ENCODE measurements at regions not wholly inside any gene's neighbourhood (a gene's known extent, or its start where the extent isn't known, plus 50 kb on each side); places are given as distances from the start of the nearest gene placed in this dataset.
"Not testable (repeated sequence)": the region's sequence is repeated elsewhere in the genome, so short reads cannot be mapped to it uniquely, and the experiment has no call there.

GRCh38 chr6:84581494-84582259 lies 182.7 kb downstream of the TBX18 start:
- DNase-seq (ENCODE audit: low spot score) = peak; percentile 55

- no peak for DNase-seq (ENCODE audit: low spot score)
Observed at GRCh38 chr6:84579404-84579803, 185.0 kb downstream of the TBX18 start.

- DNase-seq (ENCODE audit: low spot score) = no peak
Observed at GRCh38 chr6:84576029-84576428, 188.4 kb downstream of the TBX18 start.

GRCh38 chr6:84575264-84575663 lies 189.1 kb downstream of the TBX18 start:
- DNase-seq (ENCODE audit: low spot score) = peak; percentile 93

GRCh38 chr6:84569882-84570281 lies 194.5 kb downstream of the TBX18 start:
- DNase-seq (ENCODE audit: low spot score) = no peak

- peak; percentile 13 for DNase-seq (ENCODE audit: low spot score)
Observed at GRCh38 chr6:84568971-84569370, 195.4 kb downstream of the TBX18 start.

- DNase-seq (ENCODE audit: low spot score) = not testable (repeated sequence)
Observed at GRCh38 chr6:84565718-84566117, 198.7 kb downstream of the TBX18 start.

- no peak for DNase-seq (ENCODE audit: low spot score)
Observed at GRCh38 chr6:84560436-84561390, 203.7 kb downstream of the TBX18 start.

- no peak for DNase-seq (ENCODE audit: low spot score)
Observed at GRCh38 chr6:84556541-84557335, 207.7 kb downstream of the TBX18 start.

- no peak for DNase-seq (ENCODE audit: low spot score)
Observed at GRCh38 chr6:84554706-84555105, 209.7 kb downstream of the TBX18 start.

GRCh38 chr6:84554074-84554473 lies 210.3 kb downstream of the TBX18 start:
- no peak for DNase-seq (ENCODE audit: low spot score)

- DNase-seq (ENCODE audit: low spot score) = peak; percentile 8
Observed at GRCh38 chr6:84553527-84553926, 210.9 kb downstream of the TBX18 start.

GRCh38 chr6:84551797-84552196 lies 212.6 kb downstream of the TBX18 start:
- DNase-seq (ENCODE audit: low spot score) = no peak

- DNase-seq (ENCODE audit: low spot score) = no peak
Observed at GRCh38 chr6:84549917-84550316, 214.5 kb downstream of the TBX18 start.

- DNase-seq (ENCODE audit: low spot score) = peak; percentile 83
Observed at GRCh38 chr6:84547341-84547801, 217.0 kb downstream of the TBX18 start.

- DNase-seq (ENCODE audit: low spot score) = peak; percentile 61
Observed at GRCh38 chr6:84546427-84546914, 217.9 kb downstream of the TBX18 start.

GRCh38 chr6:84539122-84539856 lies 225.1 kb downstream of the TBX18 start:
- no peak for DNase-seq (ENCODE audit: low spot score)

- DNase-seq (ENCODE audit: low spot score) = no peak
Observed at GRCh38 chr6:84536885-84537638, 227.3 kb downstream of the TBX18 start.

- no peak for DNase-seq (ENCODE audit: low spot score)
Observed at GRCh38 chr6:84528201-84528600, 236.2 kb downstream of the TBX18 start.

- DNase-seq (ENCODE audit: low spot score) = no peak
Observed at GRCh38 chr6:84526631-84527030, 237.8 kb downstream of the TBX18 start.
